CD8-positive, alpha-beta memory T cell (primary cell): ENCODE measurements at regions not wholly inside any gene's neighbourhood (a gene's known extent, or its start where the extent isn't known, plus 50 kb on each side); places are given as distances from the start of the nearest gene placed in this dataset.

Source experiments
- CTCF ChIA-PET: fragments of 350-600 bp; sonication (Branson Sonifier 250); formaldehyde crosslinking; loops from one replicate; lab custom pipeline; 2021; ENCODE audit warnings: antibody characterized with exemption; lab: Charles Lee
- POLR2A ChIA-PET: fragments of 350-600 bp; sonication (Branson Sonifier 250); formaldehyde crosslinking; loops from one replicate; lab custom pipeline; 2021; ENCODE audit warnings: antibody characterized with exemption; lab: Charles Lee
- DNase-seq, 5 donors: peaks; one replicate each; pipeline versions ENCODE4 v3.0.0 to v3.0.0-alpha.2; 2020 to 2022; ENCODE audit warnings: mixed read lengths in 1 of 5
- H3K27ac ChIP-seq: one replicate; pipeline ENCODE4 v1.7.0; 2013; ENCODE audit warnings: low read depth, mild to moderate bottlenecking, low read length, moderate library complexity
- H3K27me3 ChIP-seq: 2 replicates; pipeline ENCODE4 v1.7.0; 2013; ENCODE audit warnings: low read length, mild to moderate bottlenecking; ENCODE audit not compliant: insufficient read depth, poor library complexity, severe bottlenecking
- H3K36me3 ChIP-seq: 2 replicates; pipeline ENCODE4 v1.7.0; 2013; ENCODE audit warnings: mild to moderate bottlenecking, low read length, moderate library complexity; ENCODE audit not compliant: insufficient read depth
- H3K4me1 ChIP-seq: 2 replicates; pipeline ENCODE4 v1.7.0; 2013; ENCODE audit warnings: mild to moderate bottlenecking, low read length, moderate library complexity; ENCODE audit not compliant: insufficient read depth
- H3K4me3 ChIP-seq: 2 replicates; pipeline ENCODE4 v1.7.0; 2013; ENCODE audit warnings: mild to moderate bottlenecking, low read length
- H3K9me3 ChIP-seq: 2 replicates; pipeline ENCODE4 v1.7.0; 2013; ENCODE audit warnings: mild to moderate bottlenecking, low read length
- H3K27ac Mint-ChIP-seq, 8 donors: one replicate each; pipeline ENCODE4 v1.8.0; 2020 to 2021; ENCODE audit warnings: mixed read lengths in 8 of 8, mild to moderate bottlenecking in 6 of 8, inconsistent platforms in 3 of 8, moderate library complexity in 3 of 8
- H3K27me3 Mint-ChIP-seq, 2 donors: one replicate each; pipeline ENCODE4 v1.8.0; 2020 to 2021; ENCODE audit warnings: mixed read lengths in 2 of 2, mild to moderate bottlenecking in 1 of 2, moderate library complexity in 1 of 2
- H3K36me3 Mint-ChIP-seq, 3 donors: one replicate each; pipeline ENCODE4 v1.8.0; 2020 to 2021; ENCODE audit warnings: mixed read lengths in 3 of 3, inconsistent platforms in 1 of 3, mild to moderate bottlenecking in 1 of 3
- H3K4me1 Mint-ChIP-seq, 3 donors: one replicate each; pipeline ENCODE4 v1.8.0; 2020 to 2021; ENCODE audit warnings: mixed read lengths in 3 of 3, inconsistent platforms in 1 of 3, mild to moderate bottlenecking in 1 of 3
- H3K4me3 Mint-ChIP-seq, 7 donors: one replicate each; pipeline ENCODE4 v1.8.0; 2020 to 2021; ENCODE audit warnings: mixed read lengths in 7 of 7, mild to moderate bottlenecking in 6 of 7, moderate library complexity in 4 of 7, inconsistent platforms in 2 of 7
- H3K9me3 Mint-ChIP-seq, 5 donors: one replicate each; pipeline ENCODE4 v1.8.0; 2020 to 2022; ENCODE audit warnings: mixed read lengths in 5 of 5, mild to moderate bottlenecking in 3 of 5, moderate library complexity in 2 of 5, inconsistent platforms in 1 of 5

DNA sequence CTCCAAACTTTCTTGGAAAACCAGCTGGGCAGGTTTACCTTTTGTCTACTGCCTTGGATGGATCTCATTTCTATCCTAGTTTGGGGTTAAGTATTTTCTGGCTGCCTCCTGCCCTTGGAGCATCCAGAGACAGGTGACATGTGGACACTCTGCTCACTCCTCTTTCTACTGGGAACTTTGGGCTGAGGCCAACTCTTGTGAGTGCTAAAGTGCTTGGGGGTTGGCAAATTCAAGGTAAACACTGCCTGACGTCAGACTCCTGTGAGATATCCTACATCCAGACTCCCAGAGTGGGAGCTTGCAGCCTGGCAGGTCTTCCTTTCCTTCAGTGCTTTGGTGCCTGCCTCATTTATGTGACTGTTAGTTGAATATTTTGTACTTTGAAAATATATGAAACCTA is 388.1 kb downstream of the KCNRG start:
- H3K9me3 Mint-ChIP-seq: no peaks in the 10 kb centered on the region
- DNase-seq: no peak
- no peaks in the 10 kb centered on the region for H3K36me3 ChIP-seq
- no peaks in the 10 kb centered on the region for H3K27me3 ChIP-seq
- H3K27me3 Mint-ChIP-seq: no peaks in the 10 kb centered on the region
- no peak overlapping the region for H3K27ac Mint-ChIP-seq
- CTCF ChIA-PET: no interaction called here
- no peaks in the 10 kb centered on the region for H3K4me1 Mint-ChIP-seq
- H3K9me3 ChIP-seq: no peaks in the 10 kb centered on the region
- H3K4me3 ChIP-seq: no peak overlapping the region
- H3K4me3 Mint-ChIP-seq: no peak overlapping the region
- H3K27ac ChIP-seq: no peak overlapping the region
- H3K4me1 ChIP-seq: no peaks in the 10 kb centered on the region
- POLR2A ChIA-PET: interaction anchor here (0.6 kb wide), 1 partner anchor 109 kb away, joined by 4 read pairs; no protein-coding TSS in a partner anchor
- peaks cover 0 to 10% (median 9%) of the 10 kb centered on the region in 3 donors for H3K36me3 Mint-ChIP-seq

DNA sequence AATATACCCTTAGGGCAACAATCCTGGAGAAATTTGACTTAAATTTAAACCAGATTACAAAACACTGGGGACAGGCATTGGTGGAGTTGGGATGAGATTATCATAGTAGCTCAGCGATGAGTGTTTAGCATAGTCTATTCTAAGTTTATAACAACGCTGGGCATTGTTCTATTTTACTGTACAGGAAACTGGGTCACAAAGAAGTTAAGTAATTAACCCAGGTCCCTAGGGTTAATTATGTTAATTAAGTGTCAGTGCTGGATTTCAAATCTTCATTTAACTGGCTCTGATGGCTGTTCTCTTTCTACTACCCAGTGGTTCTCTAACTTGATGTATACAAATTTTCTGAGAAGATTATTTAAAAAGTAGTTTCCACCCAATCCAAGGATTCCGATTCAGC is 388.9 kb downstream of the KCNRG start:
- Histone ChIP-seq H3K27ac (no peak overlapping the region), H3K27me3 (no peaks in the 10 kb centered on the region), H3K4me1 (no peaks in the 10 kb centered on the region), H3K9me3 (no peaks in the 10 kb centered on the region), H3K4me3 (no peak overlapping the region), H3K36me3 (no peaks in the 10 kb centered on the region)
- H3K9me3 Mint-ChIP-seq: no peaks in the 10 kb centered on the region
- CTCF ChIA-PET: no interaction called here
- no peaks in the 10 kb centered on the region for H3K27me3 Mint-ChIP-seq
- no peak overlapping the region for H3K27ac Mint-ChIP-seq
- H3K36me3 Mint-ChIP-seq: peaks cover 0 to 6% (median 5%) of the 10 kb centered on the region in 3 donors
- POLR2A ChIA-PET: no interaction called here
- DNase-seq: no peak
- H3K4me1 Mint-ChIP-seq: peaks cover 0 to 1% (median 0%) of the 10 kb centered on the region in 3 donors
- no peak overlapping the region for H3K4me3 Mint-ChIP-seq

DNA sequence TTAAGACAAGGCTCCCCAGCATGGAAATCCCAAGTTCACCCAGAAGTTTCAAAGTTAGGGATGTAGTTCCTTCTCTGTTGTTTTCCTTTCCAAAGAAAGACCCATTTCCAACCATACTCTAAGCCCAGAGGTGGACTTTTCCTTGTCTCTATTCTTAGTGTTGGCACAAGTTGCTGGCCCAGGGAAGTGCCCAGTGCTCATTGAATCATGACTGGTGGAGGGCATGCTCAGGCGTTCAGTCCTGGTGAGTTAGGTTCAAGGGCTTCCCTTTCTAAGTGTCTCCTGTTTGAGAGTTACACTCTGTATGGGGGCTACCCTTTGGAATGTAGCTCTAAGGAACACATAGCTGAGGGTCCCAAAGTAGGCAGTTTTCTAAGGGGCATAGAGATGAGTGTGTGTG is 389.5 kb downstream of the KCNRG start:
- no peak overlapping the region for H3K27ac Mint-ChIP-seq
- H3K36me3 Mint-ChIP-seq: peaks cover 0 to 6% (median 5%) of the 10 kb centered on the region in 3 donors
- no peak overlapping the region for H3K4me3 Mint-ChIP-seq
- H3K27me3 Mint-ChIP-seq: no peaks in the 10 kb centered on the region
- no peak for DNase-seq
- no peaks in the 10 kb centered on the region for H3K9me3 ChIP-seq
- H3K4me1 Mint-ChIP-seq: peaks cover 0 to 3% (median 0%) of the 10 kb centered on the region in 3 donors
- no peak overlapping the region for H3K27ac ChIP-seq
- H3K36me3 ChIP-seq: no peaks in the 10 kb centered on the region
- H3K27me3 ChIP-seq: no peaks in the 10 kb centered on the region
- no peaks in the 10 kb centered on the region for H3K9me3 Mint-ChIP-seq
- H3K4me1 ChIP-seq: no peaks in the 10 kb centered on the region
- no peak overlapping the region for H3K4me3 ChIP-seq
- ChIA-PET POLR2A (no interaction called here), CTCF (no interaction called here)

DNA sequence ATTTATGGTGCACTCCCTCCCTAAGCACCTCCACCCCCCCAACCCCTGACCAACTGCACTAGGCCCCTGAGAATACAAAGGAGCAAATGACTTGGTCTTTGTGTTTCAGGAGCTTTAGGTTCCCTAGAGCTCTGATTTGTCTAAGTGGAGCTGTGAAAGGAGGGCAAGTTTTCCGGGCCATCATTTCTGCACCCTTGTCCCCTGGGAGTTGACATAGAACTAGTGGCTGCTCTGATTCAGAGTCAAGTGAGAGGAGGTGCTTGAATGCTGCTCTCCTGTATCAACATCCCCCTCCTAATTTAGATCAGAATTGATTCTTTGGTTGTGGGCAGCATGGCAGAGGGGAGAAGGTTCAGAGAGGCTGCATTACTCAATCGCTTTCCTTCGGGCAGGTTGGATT is 391.6 kb downstream of the KCNRG start:
- CTCF ChIA-PET: no interaction called here
- Histone ChIP-seq H3K36me3 (no peaks in the 10 kb centered on the region), H3K9me3 (no peaks in the 10 kb centered on the region), H3K27ac (no peak overlapping the region), H3K27me3 (no peaks in the 10 kb centered on the region), H3K4me3 (no peak overlapping the region), H3K4me1 (no peaks in the 10 kb centered on the region)
- H3K4me1 Mint-ChIP-seq: peaks cover 0 to 3% (median 0%) of the 10 kb centered on the region in 3 donors
- H3K9me3 Mint-ChIP-seq: no peaks in the 10 kb centered on the region
- no peak overlapping the region for H3K4me3 Mint-ChIP-seq
- peaks cover 0 to 6% (median 5%) of the 10 kb centered on the region in 3 donors for H3K36me3 Mint-ChIP-seq
- peaks cover 0 to 6% of the 10 kb centered on the region in 2 donors for H3K27me3 Mint-ChIP-seq
- H3K27ac Mint-ChIP-seq: no peak overlapping the region
- POLR2A ChIA-PET: interaction anchor here (0.6 kb wide), 1 partner anchor 247 kb away, joined by 3 read pairs; no protein-coding TSS in a partner anchor
- DNase-seq: no peak

DNA sequence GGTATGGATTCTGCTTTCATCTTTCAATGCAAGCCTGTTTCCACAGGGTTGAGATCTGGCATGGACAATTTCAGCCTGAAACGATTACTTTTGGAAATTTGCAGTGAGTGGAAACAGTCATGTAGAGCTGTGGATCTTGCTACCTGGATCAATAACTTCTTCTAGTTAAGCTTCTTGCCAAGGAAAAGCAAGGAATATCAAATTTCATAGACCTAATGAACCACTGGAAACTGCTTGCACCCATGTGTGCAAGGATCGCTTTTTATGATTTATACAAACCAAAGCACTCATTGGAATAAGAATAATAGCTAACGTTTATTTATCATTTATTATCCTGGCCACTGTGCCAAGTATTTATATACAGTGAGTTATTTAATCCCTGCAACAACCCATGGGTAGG is 392.8 kb downstream of the KCNRG start:
- H3K27me3 Mint-ChIP-seq: peaks cover 0 to 6% of the 10 kb centered on the region in 2 donors
- no peak overlapping the region for H3K27ac Mint-ChIP-seq
- ChIA-PET POLR2A (no interaction called here), CTCF (no interaction called here)
- Histone ChIP-seq H3K4me1 (no peaks in the 10 kb centered on the region), H3K9me3 (no peaks in the 10 kb centered on the region), H3K27ac (no peak overlapping the region), H3K36me3 (no peaks in the 10 kb centered on the region), H3K4me3 (no peak overlapping the region), H3K27me3 (no peaks in the 10 kb centered on the region)
- H3K4me3 Mint-ChIP-seq: no peak overlapping the region
- H3K4me1 Mint-ChIP-seq: peaks cover 0 to 3% (median 0%) of the 10 kb centered on the region in 3 donors
- H3K36me3 Mint-ChIP-seq: peaks cover 0 to 5% (median 1%) of the 10 kb centered on the region in 3 donors
- no peaks in the 10 kb centered on the region for H3K9me3 Mint-ChIP-seq
- no peak for DNase-seq

DNA sequence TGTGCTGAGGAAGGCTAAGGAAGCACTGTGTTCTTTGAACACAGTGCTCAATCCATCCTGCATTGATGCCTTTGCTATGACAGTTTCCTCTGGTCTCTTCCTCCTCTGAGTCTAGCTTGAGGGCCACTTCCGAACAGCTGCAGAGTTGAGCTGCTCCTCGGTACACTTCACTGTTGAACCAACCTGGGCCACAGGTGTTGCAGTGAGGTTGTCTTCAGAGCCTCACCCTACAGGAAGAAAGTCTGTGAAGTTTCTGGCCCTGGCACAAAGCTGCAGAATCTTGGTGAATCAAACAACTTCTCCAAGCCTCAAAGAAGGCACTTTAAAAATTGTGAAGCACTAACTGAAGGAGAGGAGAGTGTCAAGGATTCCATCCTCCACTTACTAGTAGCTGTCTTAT is 394.0 kb downstream of the KCNRG start:
- Histone ChIP-seq H3K27me3 (no peaks in the 10 kb centered on the region), H3K9me3 (no peaks in the 10 kb centered on the region), H3K27ac (no peak overlapping the region), H3K36me3 (no peaks in the 10 kb centered on the region), H3K4me3 (no peak overlapping the region), H3K4me1 (no peaks in the 10 kb centered on the region)
- Mint-ChIP-seq H3K4me1 (peaks cover 0 to 3% (median 0%) of the 10 kb centered on the region in 3 donors), H3K9me3 (no peaks in the 10 kb centered on the region), H3K27me3 (peaks cover 0 to 6% of the 10 kb centered on the region in 2 donors), H3K4me3 (no peak overlapping the region), H3K27ac (peak overlapping the region in 1 of 8 donors; percentile 42), H3K36me3 (peaks cover 0 to 5% (median 1%) of the 10 kb centered on the region in 3 donors)
- ChIA-PET CTCF (no interaction called here), POLR2A (no interaction called here)
- DNase-seq: no peak

DNA sequence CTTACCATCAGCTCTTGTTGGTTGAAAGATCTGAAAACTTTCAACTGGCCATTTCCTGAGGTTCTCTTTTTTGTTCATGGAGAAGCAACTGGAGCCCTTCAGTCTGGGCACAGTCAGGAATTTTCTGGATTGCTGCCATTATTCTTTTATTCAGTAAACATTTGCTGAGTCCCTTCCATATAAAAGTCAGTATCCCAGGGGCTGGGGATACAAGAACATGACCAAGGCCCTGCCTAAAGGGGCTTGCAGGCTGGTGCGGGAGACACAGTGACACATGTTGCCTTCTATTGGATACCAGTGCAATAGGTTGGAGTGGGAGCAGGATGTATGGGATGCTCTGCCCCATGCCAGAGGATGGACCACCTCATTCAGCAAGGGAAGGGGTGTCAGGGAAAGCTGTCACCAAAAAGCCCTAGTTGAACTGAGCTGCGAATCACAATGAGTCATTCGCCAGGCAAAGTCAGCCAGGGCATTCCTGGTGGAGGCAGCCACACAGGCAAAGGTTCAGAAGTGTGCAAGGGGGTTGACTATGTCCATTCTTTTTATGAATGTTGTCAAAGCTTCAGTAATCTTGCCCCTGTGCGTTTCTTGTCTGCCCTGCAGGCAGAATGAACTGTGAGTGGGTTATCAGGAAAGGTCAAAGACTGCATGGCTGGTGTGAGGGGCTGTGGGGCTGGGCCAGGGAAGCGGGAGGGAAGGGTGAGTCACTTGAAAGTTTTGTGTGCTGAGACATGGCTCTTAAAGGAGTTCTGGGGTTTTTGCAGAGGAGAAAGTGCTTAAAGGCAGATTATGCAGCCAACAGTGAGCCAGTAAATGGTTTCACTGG is 395.9 kb downstream of the KCNRG start:
- Mint-ChIP-seq H3K4me3 (no peak overlapping the region), H3K36me3 (peaks cover 1 to 10% (median 5%) of the 10 kb centered on the region in 3 donors), H3K9me3 (no peaks in the 10 kb centered on the region), H3K4me1 (peaks cover 0 to 7% (median 0%) of the 10 kb centered on the region in 3 donors), H3K27ac (peak overlapping the region in 1 of 8 donors; percentile 46), H3K27me3 (peaks cover 0 to 6% of the 10 kb centered on the region in 2 donors)
- no peaks in the 10 kb centered on the region for H3K4me1 ChIP-seq
- ChIA-PET POLR2A (no interaction called here), CTCF (no interaction called here)
- H3K27me3 ChIP-seq: no peaks in the 10 kb centered on the region
- H3K27ac ChIP-seq: no peak overlapping the region
- no peak overlapping the region for H3K4me3 ChIP-seq
- H3K36me3 ChIP-seq: no peaks in the 10 kb centered on the region
- DNase-seq: no peak
- H3K9me3 ChIP-seq: no peaks in the 10 kb centered on the region

DNA sequence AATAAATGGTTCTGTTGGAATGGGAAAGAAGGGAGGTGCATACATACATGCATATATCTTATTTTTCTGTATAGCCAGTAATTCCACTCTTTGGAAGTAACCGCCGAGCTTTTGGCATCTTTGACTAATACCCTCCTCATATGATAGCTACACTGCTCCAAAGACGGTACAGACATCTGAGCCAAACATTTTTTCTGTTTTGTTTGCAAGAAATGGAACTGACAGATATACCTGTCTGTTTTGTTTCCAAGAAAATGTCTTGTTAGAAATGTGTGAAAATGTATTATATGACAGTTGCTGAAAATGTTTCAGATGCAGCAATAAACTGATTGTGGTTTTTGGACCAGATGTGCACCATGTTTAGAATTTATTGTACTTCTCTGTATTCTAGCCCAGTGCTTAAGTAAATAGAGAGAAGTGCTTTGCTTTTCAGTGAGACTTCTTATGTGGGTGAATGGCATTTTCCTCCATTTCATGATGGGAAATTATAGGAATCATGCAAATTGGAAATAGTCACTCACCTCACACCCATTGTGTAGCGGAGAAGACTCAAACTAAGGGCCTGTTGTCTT is 396.9 kb downstream of the KCNRG start:
- Histone ChIP-seq H3K27me3 (no peaks in the 10 kb centered on the region), H3K4me3 (no peak overlapping the region), H3K9me3 (no peaks in the 10 kb centered on the region), H3K4me1 (no peaks in the 10 kb centered on the region), H3K27ac (no peak overlapping the region), H3K36me3 (no peaks in the 10 kb centered on the region)
- Mint-ChIP-seq H3K9me3 (no peaks in the 10 kb centered on the region), H3K27me3 (peaks cover 0 to 6% of the 10 kb centered on the region in 2 donors), H3K36me3 (peaks cover 1 to 6% (median 5%) of the 10 kb centered on the region in 3 donors), H3K4me1 (peaks cover 0 to 7% (median 0%) of the 10 kb centered on the region in 3 donors), H3K4me3 (no peak overlapping the region), H3K27ac (no peak overlapping the region)
- POLR2A ChIA-PET: no interaction called here
- DNase-seq: no peak
- CTCF ChIA-PET: no interaction called here
